COLO668 (cell line): ENCODE measurements at regions not wholly inside any gene's neighbourhood (a gene's known extent, or its start where the extent isn't known, plus 50 kb on each side); places are given as distances from the start of the nearest gene placed in this dataset.

Experiments
- DNase-seq: peaks from one replicate; lab custom pipeline; 2025; ENCODE audit not compliant: unreplicated experiment; lab: John Stamatoyannopoulos, UW

DNA sequence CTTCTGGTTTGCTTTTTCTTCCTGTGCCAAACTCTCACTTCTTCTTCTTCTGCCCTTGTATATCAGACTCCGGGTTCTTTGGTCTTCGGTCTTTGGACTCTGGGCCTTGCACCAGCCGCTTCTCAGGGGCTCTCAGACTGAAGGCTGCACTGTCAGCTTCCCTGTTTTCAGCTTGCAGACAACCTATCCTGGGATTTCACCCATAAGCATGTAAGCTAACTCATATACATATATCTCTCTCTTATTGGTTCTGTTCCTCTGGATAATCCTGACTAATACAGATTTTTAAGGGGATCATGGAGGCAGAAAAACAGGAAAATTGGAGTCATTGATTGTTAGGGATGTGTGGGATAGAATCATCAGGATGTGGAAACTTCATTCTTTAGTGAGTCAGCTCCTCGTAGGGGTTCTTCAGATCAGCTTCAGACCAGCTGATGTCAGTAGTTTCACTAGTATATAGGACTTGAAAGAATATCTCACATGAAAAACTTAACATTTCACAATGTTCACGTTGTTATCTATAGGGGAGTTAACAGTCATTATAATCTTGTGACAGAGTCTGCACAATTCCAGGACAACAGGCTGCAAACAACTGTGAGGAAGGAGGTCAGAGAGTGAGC, 102.9 kb downstream of the RASSF9 start:
- DNase-seq = no peak

GRCh38 chr12:85733984-85734383, 102.2 kb downstream of the RASSF9 start:
- no peak for DNase-seq

- no peak for DNase-seq
Observed at GRCh38 chr12:85740186-85740585, 96.0 kb downstream of the RASSF9 start.

- DNase-seq = no peak
Observed at GRCh38 chr12:85741046-85741445, 95.2 kb downstream of the RASSF9 start.

DNA sequence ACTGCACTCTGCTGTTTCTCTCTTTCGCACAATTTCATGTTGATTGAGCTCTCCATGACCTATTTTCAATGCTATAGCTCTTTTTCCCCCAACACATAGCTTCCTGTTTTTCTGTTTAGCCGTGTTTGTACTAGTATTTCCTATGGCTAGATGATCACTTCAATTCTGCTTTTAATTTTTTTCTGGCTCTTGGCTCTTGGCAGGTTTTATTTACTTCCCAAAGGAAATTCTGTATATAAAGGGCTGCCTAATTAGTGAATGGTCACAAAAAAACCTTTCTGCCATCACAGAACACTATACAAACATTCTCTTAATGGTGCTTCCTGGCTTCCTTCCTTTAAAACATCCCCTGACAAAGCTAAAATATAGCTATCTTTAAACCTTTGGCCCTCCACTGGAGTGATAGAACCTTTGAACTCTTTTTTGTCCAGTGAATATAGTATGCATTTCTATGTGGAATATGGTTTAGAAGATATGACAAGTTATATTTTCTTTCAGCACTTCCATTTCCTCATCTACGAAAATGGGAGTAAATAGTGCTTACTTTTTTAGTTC, 88.2 kb downstream of the RASSF9 start:
- DNase-seq = no peak
